Spleen (tissue), 11 donors: ENCODE measurements at regions not wholly inside any gene's neighbourhood (a gene's known extent, or its start where the extent isn't known, plus 50 kb on each side); places are given as distances from the start of the nearest gene placed in this dataset.

Source experiments
- DNase-seq: peaks from one replicate; pipeline ENCODE4 v3.0.0-alpha.2; 2020
- H3K27ac ChIP-seq, 8 donors: fragments of 200-600 bp; sonication (generic) in 7 of 8; 1 replicate in 4 of 8; 2 replicates in 4 of 8; pipeline versions ENCODE4 v1.5.0 to v1.8.0; 2016 to 2021; ENCODE audit warnings: inconsistent platforms in 4 of 8, mild to moderate bottlenecking in 4 of 8, moderate library complexity in 1 of 8
- H3K27me3 ChIP-seq, 7 donors: fragments of 200-600 bp; sonication (generic) in 6 of 7; replicated peaks in 1 of 7; 1 replicate in 4 of 7; 2 replicates in 3 of 7; pipeline versions ENCODE4 v1.5.0 to v1.8.0; 2016 to 2021; ENCODE audit warnings: inconsistent platforms in 3 of 7, mild to moderate bottlenecking in 1 of 7
- H3K36me3 ChIP-seq, 6 donors: fragments of 200-600 bp; sonication (generic) in 5 of 6; 1 replicate in 4 of 6; 2 replicates in 2 of 6; pipeline versions ENCODE4 v1.5.0 to v1.8.0; 2016 to 2021; ENCODE audit warnings: inconsistent platforms in 2 of 6
- H3K4me1 ChIP-seq, 6 donors: fragments of 200-600 bp; sonication (generic) in 5 of 6; 1 replicate in 3 of 6; 2 replicates in 3 of 6; pipeline versions ENCODE4 v1.5.0 to v1.8.0; 2016 to 2021; ENCODE audit warnings: inconsistent platforms in 3 of 6
- H3K4me3 ChIP-seq, 8 donors: fragments of 200-600 bp; sonication (generic) in 7 of 8; 1 replicate in 4 of 8; 2 replicates in 4 of 8; pipeline versions ENCODE4 v1.5.0 to v1.8.0; 2016 to 2021; ENCODE audit warnings: inconsistent platforms in 4 of 8, mild to moderate bottlenecking in 4 of 8, moderate library complexity in 2 of 8
- H3K9me3 ChIP-seq, 8 donors: fragments of 200-600 bp; sonication (generic) in 7 of 8; 1 replicate in 4 of 8; 2 replicates in 4 of 8; pipeline versions ENCODE4 v1.5.0 to v1.8.0; 2016 to 2021; ENCODE audit warnings: inconsistent platforms in 4 of 8
- POLR2A ChIP-seq, 3 donors: fragments of 450-650 bp; IDR thresholded peaks; one replicate each; pipeline ENCODE4 v1.5.1; 2017; ENCODE audit warnings: antibody characterized with exemption in 3 of 3, mild to moderate bottlenecking in 1 of 3
- POLR2AphosphoS5 ChIP-seq, 3 donors: sonication (generic); formaldehyde crosslinking; IDR thresholded peaks; one replicate each; pipeline ENCODE4 v1.5.1; 2017; ENCODE audit warnings: antibody characterized with exemption in 3 of 3
- WGBS, 5 donors: extraction: QIAGEN DNeasy Blood & Tissue Kit in 3 of 5; methylation state at CpG; one replicate each; pipeline versions ENCODE4 v1.1.5 to v1.1.7; 2013 to 2018; 5-methylcytosine and 5-hydroxymethylcytosine counted together
- intact Hi-C: fragments of 100-400 bp; cut with DNase I; formaldehyde crosslinking; loops from one replicate; pipeline ENCODE4 v1.15.0; 2023; ENCODE audit warnings: low total_unique reads
- TF ChIP-seq, protein P1 (sequence below), 11 experiments: fragments of 200-600 bp in 7 of 11; fragments of 450-650 bp in 4 of 11; sonication (generic) in 4 of 11; IDR thresholded peaks in 8 of 11; conservative IDR thresholded peaks in 3 of 11; 1 replicate in 7 of 11; 2 replicates in 4 of 11; pipeline versions ENCODE4 v1.4.0 to v1.8.0; 2016 to 2021; ENCODE audit warnings: antibody characterized with exemption in 11 of 11, inconsistent platforms in 4 of 11, mild to moderate bottlenecking in 1 of 11
- donor health status: healthy with polysubstance abuse.
- donor health status: DM: no; HTN: no; CAD: no; lungs with moderate emphysema.
- donor health status: DM: no; HTN: no; CAD: no.
- donor health status: Bipolar disorder and iron deficiency.
- donor health status: healthy.
- donor health status: DM: no; HTN: no; CAD: no.
- donor health status: DM: yes; HTN: yes; CAD: no.

DNA sequence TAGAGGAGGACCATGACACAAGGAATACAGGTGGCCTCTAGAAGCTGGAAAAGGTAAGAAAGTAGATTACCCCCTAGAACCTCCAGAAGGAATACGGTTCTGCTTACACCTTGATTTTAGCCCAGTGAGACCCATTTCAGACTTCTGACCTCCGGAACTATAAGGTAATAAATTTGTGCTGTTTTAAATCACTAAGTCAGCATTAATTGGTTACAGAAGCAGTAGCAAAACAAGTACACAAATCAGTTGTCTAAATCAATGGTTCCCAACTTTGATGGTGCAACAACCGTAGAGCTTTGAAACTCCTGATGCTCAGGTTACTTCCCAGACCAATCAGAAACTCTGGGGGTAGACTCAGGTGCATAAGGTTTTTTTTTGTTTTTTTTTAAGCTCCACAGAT, 113.6 kb downstream of the RTL9 start:
- peaks cover 0 to 9% (median 0%) of the 10 kb centered on the region in 7 donors for H3K27me3 ChIP-seq
- DNase-seq: no peak
- intact Hi-C loops: no loop called here
- H3K36me3 ChIP-seq: no peaks in the 10 kb centered on the region
- H3K4me1 ChIP-seq: no peaks in the 10 kb centered on the region
- 84 to 96% (median 88%) methylated on average over 3 of the region's 3 CpGs for WGBS, 5 donors
- H3K4me3 ChIP-seq: no peak overlapping the region
- TF ChIP-seq, protein P1, sequence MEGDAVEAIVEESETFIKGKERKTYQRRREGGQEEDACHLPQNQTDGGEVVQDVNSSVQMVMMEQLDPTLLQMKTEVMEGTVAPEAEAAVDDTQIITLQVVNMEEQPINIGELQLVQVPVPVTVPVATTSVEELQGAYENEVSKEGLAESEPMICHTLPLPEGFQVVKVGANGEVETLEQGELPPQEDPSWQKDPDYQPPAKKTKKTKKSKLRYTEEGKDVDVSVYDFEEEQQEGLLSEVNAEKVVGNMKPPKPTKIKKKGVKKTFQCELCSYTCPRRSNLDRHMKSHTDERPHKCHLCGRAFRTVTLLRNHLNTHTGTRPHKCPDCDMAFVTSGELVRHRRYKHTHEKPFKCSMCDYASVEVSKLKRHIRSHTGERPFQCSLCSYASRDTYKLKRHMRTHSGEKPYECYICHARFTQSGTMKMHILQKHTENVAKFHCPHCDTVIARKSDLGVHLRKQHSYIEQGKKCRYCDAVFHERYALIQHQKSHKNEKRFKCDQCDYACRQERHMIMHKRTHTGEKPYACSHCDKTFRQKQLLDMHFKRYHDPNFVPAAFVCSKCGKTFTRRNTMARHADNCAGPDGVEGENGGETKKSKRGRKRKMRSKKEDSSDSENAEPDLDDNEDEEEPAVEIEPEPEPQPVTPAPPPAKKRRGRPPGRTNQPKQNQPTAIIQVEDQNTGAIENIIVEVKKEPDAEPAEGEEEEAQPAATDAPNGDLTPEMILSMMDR (IDR thresholded peaks at IDR 0.05 in 8 of 11, conservative IDR thresholded peaks at IDR 0.05 in 3 of 11): no peak
- TF ChIP-seq POLR2AphosphoS5 (IDR thresholded peaks at IDR 0.05) (no peak), POLR2A (IDR thresholded peaks at IDR 0.05) (no peak)
- no peaks in the 10 kb centered on the region for H3K9me3 ChIP-seq
- H3K27ac ChIP-seq: no peak overlapping the region

DNA sequence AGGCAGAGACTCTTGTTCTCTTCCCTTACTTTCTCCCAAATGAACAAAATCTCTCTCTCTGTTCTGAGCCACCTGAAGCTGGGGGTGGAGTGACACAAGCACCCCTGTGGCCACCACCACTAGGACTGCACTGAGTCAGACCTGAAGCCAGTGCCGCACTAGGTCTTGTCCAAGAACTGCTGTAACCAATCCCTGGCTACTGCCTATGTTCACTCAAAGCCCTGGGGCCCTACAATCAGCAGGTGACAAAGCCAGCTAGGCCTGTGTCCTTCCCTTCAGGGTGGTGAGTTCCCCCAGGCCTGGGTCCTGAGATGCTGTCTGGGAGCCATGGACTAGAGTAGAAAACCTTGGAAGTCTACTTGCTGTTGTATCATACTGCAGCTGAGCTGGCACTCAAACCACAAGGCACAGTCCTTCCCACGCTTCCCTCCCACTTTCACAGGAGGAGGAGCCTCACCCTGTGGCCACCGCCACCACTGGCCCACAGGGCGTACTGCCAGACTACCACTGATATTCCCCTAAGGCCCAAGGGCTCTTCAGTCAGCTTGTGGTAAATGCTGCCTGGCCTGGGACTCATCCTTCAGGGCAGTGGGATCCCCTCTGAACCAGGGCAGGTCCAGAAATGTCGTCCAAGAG, 119.1 kb downstream of the RTL9 start:
- TF ChIP-seq POLR2AphosphoS5 (IDR thresholded peaks at IDR 0.05): no peak
- TF ChIP-seq, protein P1 (IDR thresholded peaks at IDR 0.05 in 8 of 11, conservative IDR thresholded peaks at IDR 0.05 in 3 of 11): no peak
- TF ChIP-seq POLR2A (IDR thresholded peaks at IDR 0.05): no peak
- Histone ChIP-seq H3K9me3 (no peaks in the 10 kb centered on the region), H3K36me3 (no peaks in the 10 kb centered on the region), H3K4me3 (no peak overlapping the region), H3K27ac (no peak overlapping the region), H3K27me3 (peaks cover 0 to 7% (median 0%) of the 10 kb centered on the region in 7 donors), H3K4me1 (no peaks in the 10 kb centered on the region)
- DNase-seq: no peak
- 43 to 80% (median 55%) methylated on average over 1 to 5 of the region's 5 CpGs for WGBS, 5 donors
- intact Hi-C loops: no loop called here

DNA sequence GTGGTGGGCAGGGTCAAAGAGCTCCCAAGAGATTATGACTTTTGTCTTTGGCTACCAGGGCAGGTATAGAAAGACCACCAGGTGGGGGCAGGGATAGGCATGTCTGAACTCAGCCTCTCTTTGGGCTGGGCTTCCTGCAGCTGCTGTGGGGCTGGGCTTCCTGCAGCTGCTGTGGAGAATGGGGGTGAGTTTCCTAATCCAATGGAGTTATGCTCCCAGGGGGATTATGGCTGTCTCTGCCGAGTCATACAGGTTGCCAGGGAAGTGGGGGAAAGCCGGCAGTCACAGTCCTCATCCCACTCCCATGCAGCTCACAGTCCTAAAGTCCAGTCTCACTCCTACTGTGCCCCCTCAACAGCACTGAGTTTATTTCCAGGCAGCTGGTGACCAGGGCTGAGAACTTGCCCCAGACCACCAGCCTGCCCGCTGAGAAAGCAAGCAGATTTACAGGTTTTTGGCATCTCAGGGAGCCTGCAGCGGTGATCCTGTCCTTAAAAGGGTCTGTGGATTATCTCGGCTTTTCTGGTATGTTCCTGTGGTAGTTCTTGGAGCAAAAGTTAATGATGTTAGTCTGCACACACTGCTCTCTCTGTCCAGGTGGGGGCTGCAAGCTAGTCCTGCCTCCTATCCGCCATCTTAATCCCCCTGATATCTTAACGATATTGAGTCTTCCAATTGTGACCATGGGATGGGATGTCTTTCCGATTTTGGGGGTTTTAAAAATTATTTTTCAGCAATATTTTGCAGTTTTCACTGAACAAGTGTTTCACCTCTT, 133.4 kb downstream of the RTL9 start:
- Histone ChIP-seq H3K36me3 (no peaks in the 10 kb centered on the region), H3K9me3 (peaks cover 0 to 11% (median 0%) of the 10 kb centered on the region in 8 donors), H3K27me3 (peaks cover 0 to 16% (median 0%) of the 10 kb centered on the region in 7 donors), H3K27ac (no peak overlapping the region), H3K4me1 (no peaks in the 10 kb centered on the region), H3K4me3 (no peak overlapping the region)
- DNase-seq: no peak
- 73 to 85% (median 82%) methylated on average over 4 to 8 of the region's 8 CpGs for WGBS, 5 donors
- intact Hi-C loops: no loop called here
- no peak for TF ChIP-seq POLR2AphosphoS5 (IDR thresholded peaks at IDR 0.05)
- TF ChIP-seq, protein P1 (IDR thresholded peaks at IDR 0.05 in 8 of 11, conservative IDR thresholded peaks at IDR 0.05 in 3 of 11): no peak
- TF ChIP-seq POLR2A (IDR thresholded peaks at IDR 0.05): no peak

DNA sequence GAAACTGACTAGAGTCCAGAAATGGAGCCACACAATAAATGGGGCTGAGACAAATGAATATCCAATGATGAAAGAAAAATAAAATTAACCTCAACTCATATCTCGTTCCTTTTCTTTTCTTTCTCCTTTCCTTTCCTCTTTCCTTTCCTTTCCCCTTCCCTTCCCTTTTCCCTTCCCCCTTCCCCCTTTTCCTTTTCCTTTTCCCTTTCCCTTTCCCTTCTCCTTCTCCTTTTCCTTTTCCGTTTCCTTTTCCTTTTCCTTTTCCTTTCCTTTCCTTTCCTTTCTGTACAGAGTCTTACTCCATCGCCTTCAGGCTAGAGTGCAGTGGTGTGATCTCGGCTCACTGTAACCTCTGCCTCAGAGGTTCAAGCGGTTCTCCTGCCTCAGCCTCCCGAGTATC, 146.3 kb downstream of the RTL9 start:
- 80 to 96% (median 90%) methylated on average over 6 of the region's 6 CpGs for WGBS, 5 donors
- no peaks in the 10 kb centered on the region for H3K27me3 ChIP-seq
- no peaks in the 10 kb centered on the region for H3K36me3 ChIP-seq
- intact Hi-C loops: no loop called here
- TF ChIP-seq POLR2A (IDR thresholded peaks at IDR 0.05) (no peak), POLR2AphosphoS5 (IDR thresholded peaks at IDR 0.05) (no peak)
- TF ChIP-seq, protein P1 (IDR thresholded peaks at IDR 0.05 in 8 of 11, conservative IDR thresholded peaks at IDR 0.05 in 3 of 11): no peak
- DNase-seq: no peak
- H3K4me1 ChIP-seq: no peaks in the 10 kb centered on the region
- no peaks in the 10 kb centered on the region for H3K9me3 ChIP-seq
- no peak overlapping the region for H3K27ac ChIP-seq
- H3K4me3 ChIP-seq: no peak overlapping the region
